H1 (cell line): ENCODE measurements at regions not wholly inside any gene's neighbourhood (a gene's known extent, or its start where the extent isn't known, plus 50 kb on each side); places are given as distances from the start of the nearest gene placed in this dataset.

Experiments
- CTCF ChIA-PET: fragments of 300-600 bp; sonication (Branson Sonifier 250); formaldehyde crosslinking; loops from one replicate; lab custom pipeline; 2021; ENCODE audit not compliant: partially characterized antibody; lab: Charles Lee
- POLR2A ChIA-PET: fragments of 300-600 bp; sonication (Branson Sonifier 250); formaldehyde crosslinking; loops from one replicate; lab custom pipeline; 2021; ENCODE audit warnings: inconsistent platforms; ENCODE audit not compliant: partially characterized antibody; lab: Charles Lee
- DNase-seq, 2 experiments: peaks; one replicate each; pipeline versions ENCODE4 v3.0.0 to v3.0.0-alpha.2; 2010 to 2022; ENCODE audit warnings: low spot score in 2 of 2, low read depth in 1 of 2, mixed read lengths in 1 of 2
- FAIRE-seq: peaks from 2 replicates; lab custom pipeline; 2011; peaks lifted over from hg19 to GRCh38; lab: Jason Lieb, UNC
- H2AFZ ChIP-seq: 2 replicates; pipeline ENCODE4 v1.8.1; 2012; ENCODE audit warnings: low read length, inconsistent platforms
- H2AK5ac ChIP-seq: 2 replicates; pipeline ENCODE4 v1.6.1; 2013; ENCODE audit warnings: low read depth, low read length
- H2BK120ac ChIP-seq: replicated peaks from 2 replicates; pipeline ENCODE3; 2013; ENCODE audit warnings: low read depth, low read length, inconsistent platforms
- H2BK12ac ChIP-seq: 2 replicates; pipeline ENCODE4 v1.6.1; 2013; ENCODE audit warnings: low read depth, low read length
- H2BK15ac ChIP-seq: 2 replicates; pipeline ENCODE4 v1.6.1; 2013; ENCODE audit warnings: low read length
- H2BK20ac ChIP-seq: 2 replicates; pipeline ENCODE4 v1.6.1; 2013; ENCODE audit warnings: low read length
- H2BK5ac ChIP-seq: 2 replicates; pipeline ENCODE4 v1.6.1; 2013; ENCODE audit warnings: low read depth, low read length
- H3K14ac ChIP-seq: 2 replicates; pipeline ENCODE4 v1.6.1; 2013; ENCODE audit warnings: inconsistent platforms; ENCODE audit not compliant: insufficient read length
- H3K18ac ChIP-seq: 2 replicates; pipeline ENCODE4 v1.6.1; 2013; ENCODE audit warnings: low read length; ENCODE audit errors: extremely low read depth
- H3K23ac ChIP-seq: 2 replicates; pipeline ENCODE4 v1.6.1; 2013; ENCODE audit warnings: inconsistent platforms; ENCODE audit not compliant: insufficient read length
- H3K23me2 ChIP-seq: 2 replicates; pipeline ENCODE4 v1.6.1; 2013; ENCODE audit warnings: low read depth, low read length
- H3K27ac ChIP-seq: 2 replicates; pipeline ENCODE4 v1.6.1; 2011; ENCODE audit warnings: low read depth, low read length, inconsistent platforms
- H3K27me3 ChIP-seq, 4 experiments: replicated peaks in 1 of 4; 1 replicate in 1 of 4; 2 replicates in 3 of 4; pipeline versions ENCODE4 v1.6.1 to v1.8.1; 2011 to 2013; ENCODE audit warnings: low read length in 3 of 4, mild to moderate bottlenecking in 3 of 4, inconsistent platforms in 2 of 4, mixed read lengths in 2 of 4, moderate library complexity in 1 of 4; ENCODE audit not compliant: control insufficient read depth in 3 of 4, insufficient read depth in 3 of 4; ENCODE audit errors: extremely low read depth in 1 of 4
- H3K36me3 ChIP-seq, 4 experiments: 2 replicates each; pipeline versions ENCODE4 v1.6.1 to v1.8.1; 2011 to 2013; ENCODE audit warnings: mild to moderate bottlenecking in 4 of 4, low read length in 3 of 4, moderate library complexity in 2 of 4, control low read depth in 1 of 4, inconsistent platforms in 1 of 4; ENCODE audit not compliant: insufficient read depth in 4 of 4, control insufficient read depth in 2 of 4
- H3K4ac ChIP-seq: replicated peaks from 2 replicates; pipeline ENCODE3; 2013; ENCODE audit warnings: low read length, low read depth, mixed read lengths, inconsistent platforms; ENCODE audit not compliant: insufficient read length
- H3K4me1 ChIP-seq, 4 experiments: replicated peaks in 1 of 4; 1 replicate in 1 of 4; 2 replicates in 3 of 4; pipeline versions ENCODE4 v1.6.1 to v1.8.1; 2011 to 2013; ENCODE audit warnings: low read length in 3 of 4, inconsistent platforms in 2 of 4, mixed read lengths in 1 of 4; ENCODE audit not compliant: insufficient read depth in 4 of 4, control insufficient read depth in 3 of 4
- H3K4me2 ChIP-seq, 2 experiments: 2 replicates each; pipeline versions ENCODE4 v1.6.1 to v1.8.1; 2011 to 2013; ENCODE audit warnings: low read depth in 2 of 2, low read length in 2 of 2, control low read depth in 1 of 2, inconsistent platforms in 1 of 2, mild to moderate bottlenecking in 1 of 2; ENCODE audit not compliant: insufficient read depth in 1 of 2
- H3K4me3 ChIP-seq, 4 experiments: fragments of 200-600, 300-600 bp in 1 of 4; sonication (generic), shearing (Covaris generic), sonication (Bioruptor Twin) in 1 of 4; 2 replicates each; pipeline versions ENCODE4 v1.5.1 to v1.8.1; 2011 to 2016; ENCODE audit warnings: low read length in 4 of 4, low read depth in 3 of 4, control low read depth in 2 of 4, inconsistent platforms in 2 of 4, mild to moderate bottlenecking in 2 of 4, mixed read lengths in 1 of 4, moderate library complexity in 1 of 4; ENCODE audit not compliant: insufficient read depth in 2 of 4; ENCODE audit errors: extremely low read depth in 1 of 4
- H3K56ac ChIP-seq: replicated peaks from 2 replicates; pipeline ENCODE3; 2013; ENCODE audit warnings: low read depth, mild to moderate bottlenecking, mixed read lengths, low read length, inconsistent platforms; ENCODE audit not compliant: insufficient read length
- H3K79me1 ChIP-seq: 2 replicates; pipeline ENCODE4 v1.6.1; 2013; ENCODE audit warnings: low read depth, low read length, control low read depth
- H3K79me2 ChIP-seq, 2 experiments: 2 replicates each; pipeline versions ENCODE4 v1.6.1 to v1.8.1; 2012 to 2013; ENCODE audit warnings: low read length in 2 of 2, mild to moderate bottlenecking in 2 of 2, inconsistent platforms in 1 of 2; ENCODE audit not compliant: insufficient read depth in 2 of 2, control insufficient read depth in 1 of 2
- H3K9ac ChIP-seq, 4 experiments: replicated peaks in 1 of 4; 1 replicate in 1 of 4; 2 replicates in 3 of 4; pipeline versions ENCODE4 v1.6.1 to v1.8.1; 2011 to 2013; ENCODE audit warnings: low read depth in 3 of 4, low read length in 3 of 4, control low read depth in 2 of 4, mild to moderate bottlenecking in 2 of 4, moderate library complexity in 2 of 4, inconsistent platforms in 1 of 4; ENCODE audit errors: extremely low read depth in 1 of 4
- H3K9me3 ChIP-seq, 2 experiments: 2 replicates each; pipeline versions ENCODE4 v1.6.1 to v1.8.1; 2012 to 2013; ENCODE audit warnings: mild to moderate bottlenecking in 2 of 2, moderate library complexity in 2 of 2, control low read depth in 1 of 2, inconsistent platforms in 1 of 2, low read depth in 1 of 2, low read length in 1 of 2, mixed read lengths in 1 of 2; ENCODE audit not compliant: insufficient read depth in 2 of 2
- H4K20me1 ChIP-seq, 2 experiments: replicated peaks in 1 of 2; 2 replicates each; pipeline versions ENCODE3 to v1.8.1; 2011 to 2013; ENCODE audit warnings: inconsistent platforms in 2 of 2, low read length in 2 of 2, mild to moderate bottlenecking in 1 of 2; ENCODE audit not compliant: insufficient read depth in 2 of 2, control insufficient read depth in 1 of 2
- H4K5ac ChIP-seq: 2 replicates; pipeline ENCODE4 v1.6.1; 2013; ENCODE audit warnings: low read length, low read depth, mixed read lengths, inconsistent platforms; ENCODE audit not compliant: insufficient read length
- H4K8ac ChIP-seq: 2 replicates; pipeline ENCODE4 v1.8.0; 2013; ENCODE audit warnings: mild to moderate bottlenecking, moderate library complexity, low read length, inconsistent platforms; ENCODE audit not compliant: insufficient read depth; ENCODE audit errors: extremely low read depth
- H4K91ac ChIP-seq: replicated peaks from 2 replicates; pipeline ENCODE3; 2013; ENCODE audit warnings: low read length, mixed read lengths, inconsistent platforms; ENCODE audit not compliant: insufficient read length
- GABPA ChIP-seq: IDR thresholded peaks from 2 replicates; pipeline ENCODE4 v1.6.1; 2011; ENCODE audit warnings: mild to moderate bottlenecking, low read length, moderate library complexity, borderline replicate concordance; ENCODE audit not compliant: insufficient read depth
- JUN ChIP-seq: IDR thresholded peaks from 2 replicates; pipeline ENCODE4 v1.6.1; 2011; ENCODE audit warnings: low read depth, mild to moderate bottlenecking, improper control_type of control experiment, low read length
- JUND ChIP-seq: IDR thresholded peaks from 2 replicates; pipeline ENCODE4 v1.6.1; 2011; ENCODE audit warnings: mild to moderate bottlenecking, improper control_type of control experiment, low read length
- PHF8 ChIP-seq: fragments of 200-600 bp; sonication (generic); conservative IDR thresholded peaks from 2 replicates; pipeline ENCODE4 v1.7.1; 2012; ENCODE audit warnings: low read depth, mild to moderate bottlenecking, inconsistent platforms, low read length, moderate library complexity
- SAP30 ChIP-seq: fragments of 300-600 bp; sonication (generic); IDR thresholded peaks from 2 replicates; pipeline ENCODE4 v1.7.1; 2012; ENCODE audit warnings: low read length, moderate library complexity, mild to moderate bottlenecking, inconsistent platforms; ENCODE audit not compliant: insufficient read depth, insufficient replicate concordance
- SRF ChIP-seq: IDR thresholded peaks from 2 replicates; pipeline ENCODE4 v1.6.1; 2011; ENCODE audit warnings: mild to moderate bottlenecking, low read depth, low read length, moderate library complexity
- WGBS, 2 experiments: shearing (Covaris generic) in 1 of 2; methylation state at CpG; one replicate each; pipeline versions ENCODE4 v1.1.6 to v1.1.7; 2013 to 2015; ENCODE audit warnings: low lambda C conversion rate in 2 of 2, mixed read lengths in 2 of 2, inconsistent platforms in 1 of 2, low coverage in 1 of 2, missing lambda C conversion rate in 1 of 2; ENCODE audit not compliant: insufficient replicate concordance in 2 of 2, insufficient coverage in 1 of 2, insufficient read length in 1 of 2; ENCODE audit errors: extremely low coverage in 1 of 2, missing lambda C conversion rate in 1 of 2; 5-methylcytosine and 5-hydroxymethylcytosine counted together

GRCh38 chr2:16932826-16933225 is 267.2 kb upstream of the CYRIA start:
- no peaks in the 10 kb centered on the region for H3K27me3 ChIP-seq
- H3K56ac ChIP-seq, result no peak overlapping the region
- H3K4me3 ChIP-seq, result no peak overlapping the region
- H3K4me2 ChIP-seq, result no peak overlapping the region
- no peak overlapping the region for H4K8ac ChIP-seq
- FAIRE-seq (no peak), DNase-seq (no peak)
- no peaks in the 10 kb centered on the region for H3K4me1 ChIP-seq
- H3K27ac ChIP-seq, result no peak overlapping the region
- CTCF ChIA-PET, result interaction anchor here (0.7 to 1.3 kb wide), 3 partner anchors 27 to 217 kb away, joined by 3 to 4 read pairs (median 3); no protein-coding TSS in a partner anchor
- H3K36me3 ChIP-seq, result no peaks in the 10 kb centered on the region
- no peak overlapping the region for H2AK5ac ChIP-seq
- H2BK15ac ChIP-seq, result no peak overlapping the region
- no peak overlapping the region for H3K9ac ChIP-seq
- WGBS, 2 experiments, result 80% methylated on average over 3 of the region's 3 CpGs; no CpG with 5 or more reads in 1 of the 2 experiments
- no peak overlapping the region for H3K18ac ChIP-seq
- H3K79me1 ChIP-seq, result no peaks in the 10 kb centered on the region
- H2BK5ac ChIP-seq, result no peak overlapping the region
- H2BK120ac ChIP-seq, result no peak overlapping the region
- no peaks in the 10 kb centered on the region for H3K9me3 ChIP-seq
- H3K79me2 ChIP-seq, result no peaks in the 10 kb centered on the region
- no peaks in the 10 kb centered on the region for H3K23me2 ChIP-seq
- POLR2A ChIA-PET, result interaction anchor here (0.6 kb wide), 1 partner anchor 10 kb away, joined by 3 read pairs; no protein-coding TSS in a partner anchor
- H3K23ac ChIP-seq, result no peak overlapping the region
- no peak overlapping the region for H3K4ac ChIP-seq
- H4K5ac ChIP-seq, result no peak overlapping the region
- H2BK12ac ChIP-seq, result no peak overlapping the region
- no peak overlapping the region for H2AFZ ChIP-seq
- no peaks in the 10 kb centered on the region for H4K20me1 ChIP-seq
- no peak overlapping the region for H4K91ac ChIP-seq
- H2BK20ac ChIP-seq, result no peak overlapping the region
- H3K14ac ChIP-seq, result no peak overlapping the region
- TF ChIP-seq JUND (no peak), JUN (no peak), SRF (no peak), PHF8 (no peak), GABPA (no peak), SAP30 (no peak)
